ENCODE measurements at regions not wholly inside any gene's neighbourhood (a gene's known extent, or its start where the extent isn't known, plus 50 kb on each side); places are given as distances from the start of the nearest gene placed in this dataset.

DNA sequence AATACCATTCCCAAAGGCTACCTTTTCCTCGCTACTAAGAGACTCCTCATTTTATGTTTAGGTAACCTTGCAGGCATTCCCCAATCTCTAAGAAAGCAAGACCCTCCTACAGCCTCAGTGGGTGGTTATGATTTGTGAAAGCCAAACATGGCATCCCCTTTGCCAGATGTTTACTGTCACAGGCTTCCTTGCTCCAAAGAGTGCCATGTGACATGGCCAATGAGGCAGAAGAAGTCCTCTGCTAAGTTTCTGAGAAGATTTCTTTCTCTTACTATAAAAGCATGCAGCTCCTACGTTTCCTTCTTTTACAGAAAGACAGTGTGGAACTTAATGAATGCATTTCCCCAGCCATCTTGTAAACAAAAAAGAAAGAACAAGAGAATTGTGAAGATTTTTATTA is 688.2 kb downstream of the TBC1D32 start:
- Histone ChIP-seq H3K36me3 (no peaks in the 10 kb centered on the region), H3K4me1 (no peaks in the 10 kb centered on the region), H3K27me3 (replicated peaks in 1 of 7) (no peaks in the 10 kb centered on the region), H3K9me3 (peaks cover 0 to 13% (median 0%) of the 10 kb centered on the region in 8 donors), H3K27ac (no peak overlapping the region), H3K4me3 (no peak overlapping the region)
- TF ChIP-seq POLR2AphosphoS5 (IDR thresholded peaks at IDR 0.05) (no peak), POLR2A (IDR thresholded peaks at IDR 0.05) (no peak), CTCF (IDR thresholded peaks at IDR 0.05 in 8 of 11, conservative IDR thresholded peaks at IDR 0.05 in 3 of 11) (no peak)
- no peak for DNase-seq
- 24 to 62% (median 31%) methylated on average over 1 to 2 of the region's 2 CpGs for WGBS, 5 donors
- intact Hi-C loops (cut with DNase I; ENCODE audit: low total_unique reads) = no loop called here

- TF ChIP-seq POLR2AphosphoS5 (IDR thresholded peaks at IDR 0.05) = no peak
- no peak for TF ChIP-seq POLR2A (IDR thresholded peaks at IDR 0.05)
- TF ChIP-seq CTCF (IDR thresholded peaks at IDR 0.05 in 8 of 11, conservative IDR thresholded peaks at IDR 0.05 in 3 of 11) = no peak
- DNase-seq = no peak
- intact Hi-C loops (cut with DNase I; ENCODE audit: low total_unique reads) = no loop called here
Observed at GRCh38 chr6:120632975-120633374, 701.3 kb downstream of the TBC1D32 start.

GRCh38 chr6:120627612-120628011 is 706.7 kb downstream of the TBC1D32 start:
- WGBS, 5 donors = 91 to 97% (median 92%) methylated on average over 3 of the region's 3 CpGs
- no peaks in the 10 kb centered on the region for H3K36me3 ChIP-seq
- H3K4me1 ChIP-seq = no peaks in the 10 kb centered on the region
- no peak for DNase-seq
- TF ChIP-seq CTCF (IDR thresholded peaks at IDR 0.05 in 8 of 11, conservative IDR thresholded peaks at IDR 0.05 in 3 of 11) (no peak), POLR2AphosphoS5 (IDR thresholded peaks at IDR 0.05) (no peak), POLR2A (IDR thresholded peaks at IDR 0.05) (no peak)
- H3K27ac ChIP-seq = no peak overlapping the region
- peaks cover 0 to 20% (median 0%) of the 10 kb centered on the region in 8 donors for H3K9me3 ChIP-seq
- intact Hi-C loops (cut with DNase I; ENCODE audit: low total_unique reads) = no loop called here
- H3K27me3 ChIP-seq (replicated peaks in 1 of 7) = no peaks in the 10 kb centered on the region
- no peak overlapping the region for H3K4me3 ChIP-seq

More at GRCh38 chr6:120632975-120633374, 701.3 kb downstream of the TBC1D32 start:
- H3K27me3 ChIP-seq (replicated peaks in 1 of 7) = no peaks in the 10 kb centered on the region
- H3K9me3 ChIP-seq = peaks cover 0 to 9% (median 0%) of the 10 kb centered on the region in 8 donors
- no peaks in the 10 kb centered on the region for H3K4me1 ChIP-seq
- no peak overlapping the region for H3K27ac ChIP-seq
- no peaks in the 10 kb centered on the region for H3K36me3 ChIP-seq
- WGBS, 5 donors = 41 to 59% (median 56%) methylated on average over 1 of the region's 1 CpG
- H3K4me3 ChIP-seq = no peak overlapping the region

- whole genome bisulfite sequencing, 5 donors = 2 to 51% (median 42%) methylated on average over 1 of the region's 1 CpG
- Histone ChIP-seq H3K27me3 (replicated peaks in 1 of 7) (no peaks in the 10 kb centered on the region), H3K4me3 (no peak overlapping the region), H3K9me3 (peaks cover 0 to 8% (median 0%) of the 10 kb centered on the region in 8 donors), H3K27ac (no peak overlapping the region), H3K36me3 (no peaks in the 10 kb centered on the region), H3K4me1 (no peaks in the 10 kb centered on the region)
- intact Hi-C loops (cut with DNase I; ENCODE audit: low total_unique reads) = no loop called here
- no peak for DNase-seq
- no peak for TF ChIP-seq CTCF (IDR thresholded peaks at IDR 0.05 in 8 of 11, conservative IDR thresholded peaks at IDR 0.05 in 3 of 11)
- no peak for TF ChIP-seq POLR2A (IDR thresholded peaks at IDR 0.05)
- no peak for TF ChIP-seq POLR2AphosphoS5 (IDR thresholded peaks at IDR 0.05)
Observed at GRCh38 chr6:120622127-120622631, 712.1 kb downstream of the TBC1D32 start.

All from spleen (tissue), 11 donors.